22Rv1 (cell line): ENCODE measurements at regions not wholly inside any gene's neighbourhood (a gene's known extent, or its start where the extent isn't known, plus 50 kb on each side); places are given as distances from the start of the nearest gene placed in this dataset.

Source experiments
- ZFX ChIP-seq: fragments of 450-650 bp; IDR thresholded peaks from 2 replicates; pipeline ENCODE4 v1.6.1; 2017; ENCODE audit warnings: antibody characterized with exemption, borderline replicate concordance
- TF ChIP-seq, protein P1 (sequence below): fragments of 450-650 bp; IDR thresholded peaks from 2 replicates; pipeline ENCODE4 v1.5.1; 2017; ENCODE audit warnings: mild to moderate bottlenecking

GRCh38 chr6:84581494-84582259, 182.7 kb downstream of the TBX18 start:
- TF ChIP-seq, protein P1, sequence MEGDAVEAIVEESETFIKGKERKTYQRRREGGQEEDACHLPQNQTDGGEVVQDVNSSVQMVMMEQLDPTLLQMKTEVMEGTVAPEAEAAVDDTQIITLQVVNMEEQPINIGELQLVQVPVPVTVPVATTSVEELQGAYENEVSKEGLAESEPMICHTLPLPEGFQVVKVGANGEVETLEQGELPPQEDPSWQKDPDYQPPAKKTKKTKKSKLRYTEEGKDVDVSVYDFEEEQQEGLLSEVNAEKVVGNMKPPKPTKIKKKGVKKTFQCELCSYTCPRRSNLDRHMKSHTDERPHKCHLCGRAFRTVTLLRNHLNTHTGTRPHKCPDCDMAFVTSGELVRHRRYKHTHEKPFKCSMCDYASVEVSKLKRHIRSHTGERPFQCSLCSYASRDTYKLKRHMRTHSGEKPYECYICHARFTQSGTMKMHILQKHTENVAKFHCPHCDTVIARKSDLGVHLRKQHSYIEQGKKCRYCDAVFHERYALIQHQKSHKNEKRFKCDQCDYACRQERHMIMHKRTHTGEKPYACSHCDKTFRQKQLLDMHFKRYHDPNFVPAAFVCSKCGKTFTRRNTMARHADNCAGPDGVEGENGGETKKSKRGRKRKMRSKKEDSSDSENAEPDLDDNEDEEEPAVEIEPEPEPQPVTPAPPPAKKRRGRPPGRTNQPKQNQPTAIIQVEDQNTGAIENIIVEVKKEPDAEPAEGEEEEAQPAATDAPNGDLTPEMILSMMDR: no peak
- TF ChIP-seq ZFX: no peak
